Right lobe of liver (tissue), 6 donors: ENCODE measurements at regions not wholly inside any gene's neighbourhood (a gene's known extent, or its start where the extent isn't known, plus 50 kb on each side); places are given as distances from the start of the nearest gene placed in this dataset.

ENCODE experiments used
- ATAC-seq, 4 donors: fragments of 200-7000 bp; cut with Tn5 transposase; one replicate each; pipeline ENCODE4 v1.9.1; 2020; ENCODE audit warnings: mild to moderate bottlenecking in 4 of 4, moderate library complexity in 4 of 4
- DNase-seq, 3 donors: peaks; one replicate each; pipeline ENCODE4 v3.0.0-alpha.2; 2020
- H3K27ac ChIP-seq, 3 donors: fragments of 200-600 bp; one replicate each; pipeline ENCODE4 v1.8.0; 2022
- H3K27me3 ChIP-seq, 2 donors: fragments of 200-600 bp; one replicate each; pipeline ENCODE4 v1.8.0; 2022
- H3K36me3 ChIP-seq, 4 donors: fragments of 200-600 bp; sonication (generic) in 1 of 4; one replicate each; pipeline versions ENCODE4 v1.5.1 to v1.8.0; 2017 to 2022; ENCODE audit warnings: control low read depth in 1 of 4
- H3K4me1 ChIP-seq, 4 donors: fragments of 200-600 bp; sonication (generic) in 1 of 4; one replicate each; pipeline versions ENCODE4 v1.5.1 to v1.8.0; 2017 to 2022; ENCODE audit warnings: control low read depth in 1 of 4
- H3K4me3 ChIP-seq, 3 donors: fragments of 200-600 bp; one replicate each; pipeline ENCODE4 v1.8.0; 2022
- H3K9me3 ChIP-seq, 4 donors: fragments of 200-600 bp; sonication (generic) in 1 of 4; one replicate each; pipeline versions ENCODE4 v1.5.1 to v1.8.0; 2017 to 2022; ENCODE audit warnings: control low read depth in 1 of 4
- CTCF ChIP-seq, 4 donors: fragments of 200-600 bp in 3 of 4; fragments of 450-650 bp in 1 of 4; IDR thresholded peaks; one replicate each; pipeline versions ENCODE4 v1.5.1 to v1.8.0; 2016 to 2022; ENCODE audit warnings: antibody characterized with exemption in 4 of 4, mild to moderate bottlenecking in 2 of 4
- POLR2A ChIP-seq: fragments of 450-650 bp; IDR thresholded peaks from one replicate; pipeline ENCODE4 v1.6.1; 2017; ENCODE audit warnings: antibody characterized with exemption, mild to moderate bottlenecking
- WGBS: methylation state at CpG from one replicate; pipeline ENCODE4 v1.1.6; 2018; ENCODE audit warnings: low coverage, low lambda C conversion rate; ENCODE audit not compliant: insufficient coverage; ENCODE audit errors: missing lambda C conversion rate; 5-methylcytosine and 5-hydroxymethylcytosine counted together
- intact Hi-C, 2 donors: fragments of 100-400 bp; cut with DNase I; formaldehyde crosslinking; loops; one replicate each; pipeline versions ENCODE4 v1.11.2 to v1.14.1; 2022
- donor health status: DM: no; HTN: yes; CAD: no.
- donor health status: DM: no; HTN: no; CAD: no.
- donor health status: DM: no; HTN: no; CAD: no.
- donor health status: DM: no; HTN: yes; CAD: no.
- donor health status: DM: no; HTN: yes; CAD: no.

GRCh38 chr10:10497245-10497644, 520.4 kb upstream of the CELF2 start:
- no peaks in the 10 kb centered on the region for H3K36me3 ChIP-seq
- intact Hi-C loops: no loop called here
- DNase-seq (no peak), ATAC-seq (no peak)
- H3K27ac ChIP-seq: no peak overlapping the region
- TF ChIP-seq CTCF (IDR thresholded peaks at IDR 0.05) (no peak), POLR2A (no peak)
- WGBS: 83% methylated on average over 3 of the region's 3 CpGs
- no peaks in the 10 kb centered on the region for H3K4me1 ChIP-seq
- no peak overlapping the region for H3K4me3 ChIP-seq
- H3K9me3 ChIP-seq: no peaks in the 10 kb centered on the region
- no peaks in the 10 kb centered on the region for H3K27me3 ChIP-seq

- intact Hi-C loops: no loop called here
- H3K27me3 ChIP-seq: no peaks in the 10 kb centered on the region
- no peak for ATAC-seq
- no peak for DNase-seq
- H3K36me3 ChIP-seq: no peaks in the 10 kb centered on the region
- no peak overlapping the region for H3K4me3 ChIP-seq
- no peaks in the 10 kb centered on the region for H3K9me3 ChIP-seq
- 83% methylated on average over 1 of the region's 3 CpGs for WGBS
- no peak for TF ChIP-seq POLR2A
- no peak for TF ChIP-seq CTCF (IDR thresholded peaks at IDR 0.05)
- H3K27ac ChIP-seq: no peak overlapping the region
- no peaks in the 10 kb centered on the region for H3K4me1 ChIP-seq
These were observed 518.9 kb upstream of the CELF2 start for GRCh38 chr10:10498781-10499180.

- H3K4me1 ChIP-seq: no peaks in the 10 kb centered on the region
- no peak for ATAC-seq
- H3K9me3 ChIP-seq: no peaks in the 10 kb centered on the region
- intact Hi-C loops: no loop called here
- H3K27ac ChIP-seq: no peak overlapping the region
- no peak for TF ChIP-seq CTCF (IDR thresholded peaks at IDR 0.05)
- TF ChIP-seq POLR2A: no peak
- DNase-seq: no peak
- H3K27me3 ChIP-seq: no peaks in the 10 kb centered on the region
- 52% methylated on average over 2 of the region's 2 CpGs for WGBS
- no peak overlapping the region for H3K4me3 ChIP-seq
- H3K36me3 ChIP-seq: no peaks in the 10 kb centered on the region
These were observed 517.8 kb upstream of the CELF2 start for GRCh38 chr10:10499839-10500238.

- Histone ChIP-seq H3K27me3 (no peaks in the 10 kb centered on the region), H3K4me3 (no peak overlapping the region), H3K9me3 (no peaks in the 10 kb centered on the region), H3K36me3 (no peaks in the 10 kb centered on the region), H3K27ac (no peak overlapping the region), H3K4me1 (no peaks in the 10 kb centered on the region)
- intact Hi-C loops: no loop called here
- DNase-seq: no peak
- 61% methylated on average over 2 of the region's 2 CpGs for WGBS
- ATAC-seq: no peak
- TF ChIP-seq CTCF (IDR thresholded peaks at IDR 0.05): no peak
- no peak for TF ChIP-seq POLR2A
These were observed 516.7 kb upstream of the CELF2 start for GRCh38 chr10:10500937-10501336.

GRCh38 chr10:10503772-10504171, 513.9 kb upstream of the CELF2 start:
- 24% methylated on average over 1 of the region's 1 CpG for WGBS
- Histone ChIP-seq H3K9me3 (no peaks in the 10 kb centered on the region), H3K27me3 (no peaks in the 10 kb centered on the region), H3K4me3 (no peak overlapping the region), H3K27ac (no peak overlapping the region), H3K4me1 (no peaks in the 10 kb centered on the region), H3K36me3 (no peaks in the 10 kb centered on the region)
- ATAC-seq (no peak), DNase-seq (no peak)
- no peak for TF ChIP-seq CTCF (IDR thresholded peaks at IDR 0.05)
- no peak for TF ChIP-seq POLR2A
- intact Hi-C loops: no loop called here
